SK-N-SH (cell line): ENCODE measurements at regions not wholly inside any gene's neighbourhood (a gene's known extent, or its start where the extent isn't known, plus 50 kb on each side); places are given as distances from the start of the nearest gene placed in this dataset.

Experiments
- CTCF ChIA-PET: fragments of 300-600, 350-600 bp; formaldehyde crosslinking; extraction: SDS; loops from one replicate; lab custom pipeline; 2021; lab: Yijun Ruan, JAX
- POLR2A ChIA-PET: fragments of 350-600 bp; sonication (Branson Sonifier 250); formaldehyde crosslinking; extraction: SDS; loops from one replicate; lab custom pipeline; 2020; ENCODE audit warnings: antibody characterized with exemption, inconsistent platforms; lab: Yijun Ruan, JAX
- DNase-seq: peaks from one replicate; pipeline ENCODE4 v3.0.0; 2012
- H2AFZ ChIP-seq: fragments of 200-600 bp; sonication (generic); 2 replicates; pipeline ENCODE4 v1.8.1; 2016; ENCODE audit warnings: antibody characterized with exemption, mild to moderate bottlenecking, low read depth
- H3F3A ChIP-seq: fragments of 200-600 bp; sonication (generic); replicated peaks from 2 replicates; pipeline ENCODE3; 2016; ENCODE audit warnings: antibody characterized with exemption, mild to moderate bottlenecking; ENCODE audit not compliant: insufficient read depth
- H3K27ac ChIP-seq, 2 experiments: fragments of 200-500 bp in 1 of 2; fragments of 200-600 bp in 1 of 2; sonication (Bioruptor generic) in 1 of 2; sonication (generic), shearing (Covaris generic) in 1 of 2; 2 replicates each; pipeline versions ENCODE4 v1.5.1 to v1.6.1; 2014 to 2016; ENCODE audit warnings: low read depth in 2 of 2, inconsistent platforms in 1 of 2, low read length in 1 of 2, mild to moderate bottlenecking in 1 of 2, mixed read lengths in 1 of 2
- H3K27me3 ChIP-seq: fragments of 200-600 bp; sonication (generic), shearing (Covaris generic); 2 replicates; pipeline ENCODE4 v1.6.1; 2016; ENCODE audit warnings: mixed run types; ENCODE audit not compliant: insufficient read depth
- H3K36me3 ChIP-seq, 2 experiments: fragments of 200-500 bp in 1 of 2; fragments of 200-600 bp in 1 of 2; sonication (Bioruptor generic) in 1 of 2; sonication (generic) in 1 of 2; replicated peaks in 1 of 2; 2 replicates each; pipeline versions ENCODE3 to v1.5.1; 2014 to 2016; ENCODE audit warnings: low read length in 1 of 2, mild to moderate bottlenecking in 1 of 2; ENCODE audit not compliant: insufficient read depth in 2 of 2, control insufficient read depth in 1 of 2
- H3K4me1 ChIP-seq, 2 experiments: fragments of 200-500 bp in 1 of 2; fragments of 200-600 bp in 1 of 2; sonication (Bioruptor generic) in 1 of 2; sonication (generic), shearing (Covaris generic) in 1 of 2; 2 replicates each; pipeline versions ENCODE4 v1.5.1 to v1.6.1; 2014 to 2016; ENCODE audit warnings: low read depth in 1 of 2, low read length in 1 of 2, mixed run types in 1 of 2; ENCODE audit not compliant: insufficient read depth in 2 of 2, control insufficient read depth in 1 of 2
- H3K4me2 ChIP-seq: fragments of 200-600 bp; sonication (generic), shearing (Covaris generic); 2 replicates; pipeline ENCODE4 v1.6.1; 2017; ENCODE audit warnings: mixed run types
- H3K4me3 ChIP-seq, 2 experiments: fragments of 200-500 bp in 1 of 2; fragments of 200-600 bp in 1 of 2; sonication (Bioruptor generic) in 1 of 2; sonication (generic), shearing (Covaris generic) in 1 of 2; 2 replicates each; pipeline versions ENCODE4 v1.5.1 to v1.8.1; 2014 to 2016; ENCODE audit warnings: low read depth in 2 of 2, inconsistent platforms in 1 of 2, low read length in 1 of 2, mild to moderate bottlenecking in 1 of 2, mixed read lengths in 1 of 2, moderate library complexity in 1 of 2
- H3K79me2 ChIP-seq: fragments of 200-600 bp; sonication (generic); 2 replicates; pipeline ENCODE4 v1.8.1; 2017; ENCODE audit warnings: mild to moderate bottlenecking; ENCODE audit not compliant: insufficient read depth
- H3K9ac ChIP-seq: fragments of 200-600 bp; sonication (generic); 2 replicates; pipeline ENCODE4 v1.6.1; 2017; ENCODE audit warnings: mixed run types
- H3K9me2 ChIP-seq: fragments of 200-600 bp; sonication (generic); 2 replicates; pipeline ENCODE4 v1.6.1; 2017; ENCODE audit warnings: mixed run types
- H3K9me3 ChIP-seq: fragments of 200-600 bp; sonication (generic); 2 replicates; pipeline ENCODE4 v1.6.1; 2017; ENCODE audit warnings: mixed run types, mild to moderate bottlenecking, moderate library complexity
- H4K20me1 ChIP-seq: fragments of 200-600 bp; sonication (generic); 2 replicates; pipeline ENCODE4 v1.6.1; 2017; ENCODE audit warnings: mild to moderate bottlenecking, mixed run types; ENCODE audit not compliant: insufficient read depth
- ELF1 ChIP-seq: IDR thresholded peaks from 2 replicates; pipeline ENCODE4 v1.4.0; 2012
- EP300 ChIP-seq, 2 experiments: IDR thresholded peaks; 2 replicates each; pipeline versions ENCODE4 v1.4.0 to v1.6.1; 2012; ENCODE audit warnings: borderline replicate concordance in 1 of 2, low read depth in 1 of 2, low read length in 1 of 2
- FOXJ3 ChIP-seq: sonication (generic); formaldehyde crosslinking; IDR thresholded peaks from 2 replicates; pipeline ENCODE4 v1.5.1; 2020; ENCODE audit warnings: mild to moderate bottlenecking, missing genetic modification reagents
- GABPA ChIP-seq: IDR thresholded peaks from 2 replicates; pipeline ENCODE4 v1.4.0; 2012; ENCODE audit warnings: low read depth, mild to moderate bottlenecking
- IRF3 ChIP-seq: fragments of 150-350 bp; IDR thresholded peaks from 2 replicates; pipeline ENCODE4 v1.6.1; 2016; ENCODE audit warnings: mild to moderate bottlenecking, low read depth, low read length
- MAX ChIP-seq: IDR thresholded peaks from 2 replicates; pipeline ENCODE4 v1.4.0; 2012; ENCODE audit warnings: low read depth
- MXI1 ChIP-seq: IDR thresholded peaks from 2 replicates; pipeline ENCODE4 v1.6.1; 2012; ENCODE audit warnings: mild to moderate bottlenecking, low read depth, low read length, improper control_type of control experiment
- RCOR1 ChIP-seq: fragments of 150-350 bp; IDR thresholded peaks from 2 replicates; pipeline ENCODE4 v1.6.1; 2017; ENCODE audit warnings: antibody characterized with exemption, low read length
- RFX5 ChIP-seq: IDR thresholded peaks from 2 replicates; pipeline ENCODE4 v1.6.1; 2012; ENCODE audit warnings: mild to moderate bottlenecking, improper control_type of control experiment, low read length
- SIN3A ChIP-seq: IDR thresholded peaks from 2 replicates; pipeline ENCODE4 v1.6.1; 2012; ENCODE audit warnings: low read depth, mild to moderate bottlenecking, low read length, moderate library complexity, borderline replicate concordance
- SMC3 ChIP-seq: IDR thresholded peaks from 2 replicates; pipeline ENCODE4 v1.6.1; 2012; ENCODE audit warnings: low read depth, low read length, improper control_type of control experiment
- TEAD4 ChIP-seq: IDR thresholded peaks from 2 replicates; pipeline ENCODE4 v1.4.0; 2012; ENCODE audit warnings: mild to moderate bottlenecking, borderline replicate concordance; ENCODE audit not compliant: insufficient read depth
- USF1 ChIP-seq: IDR thresholded peaks from 2 replicates; pipeline ENCODE4 v1.4.0; 2012; ENCODE audit warnings: low read depth, borderline replicate concordance
- ZBTB33 ChIP-seq: IDR thresholded peaks from 2 replicates; pipeline ENCODE4 v1.4.0; 2012; ENCODE audit warnings: low read depth, borderline replicate concordance
- WGBS: methylation state at CpG from one replicate; pipeline ENCODE4 v1.1.6; 2017; ENCODE audit warnings: low lambda C conversion rate; 5-methylcytosine and 5-hydroxymethylcytosine counted together

GRCh38 chr1:170356585-170356984 lies 175.4 kb upstream of the GORAB start:
- Histone ChIP-seq H3K9ac (no peak overlapping the region), H3K4me1 (peaks cover 0 to 6% of the 10 kb centered on the region in 2 experiments; a peak in 2 of 4 replicates), H3K4me3 (no peak overlapping the region), H3K36me3 (no peaks in the 10 kb centered on the region)
- TF ChIP-seq SMC3, result no peak
- no peak for TF ChIP-seq EP300 (IDR thresholded peaks at IDR 0.05; ENCODE audit: borderline replicate concordance in 1 of 2, low read depth in 1 of 2, low read length in 1 of 2)
- TF ChIP-seq ZBTB33, result no peak
- TF ChIP-seq USF1, result no peak
- TF ChIP-seq FOXJ3 (CRISPR knock-in tag), result no peak
- TF ChIP-seq, all 33 proteins: peak for 0
- Histone ChIP-seq H3K79me2 (no peaks in the 10 kb centered on the region), H2AFZ (no peak overlapping the region), H3K9me2 (no peaks in the 10 kb centered on the region), H4K20me1 (no peaks in the 10 kb centered on the region), H3K4me2 (no peak overlapping the region), H3K9me3 (no peaks in the 10 kb centered on the region), H3F3A (no peaks in the 10 kb centered on the region), H3K27me3 (no peaks in the 10 kb centered on the region), H3K27ac (no peak overlapping the region; a peak in 1 of 4 replicates)
- CTCF ChIA-PET, result no interaction called here
- POLR2A ChIA-PET, result no interaction called here
- no peak for DNase-seq

- no peaks in the 10 kb centered on the region for H3K79me2 ChIP-seq
- WGBS, result 62% methylated on average over 1 of the region's 1 CpG
- no peak overlapping the region for H3K9ac ChIP-seq
- peaks cover 0 to 6% of the 10 kb centered on the region in 2 experiments; a peak in 2 of 4 replicates for H3K4me1 ChIP-seq
- ChIA-PET POLR2A (no interaction called here), CTCF (no interaction called here)
- no peaks in the 10 kb centered on the region for H3K27me3 ChIP-seq
- DNase-seq, result no peak
- H3K27ac ChIP-seq, result no peak overlapping the region
- no peaks in the 10 kb centered on the region for H3K36me3 ChIP-seq
- no peaks in the 10 kb centered on the region for H4K20me1 ChIP-seq
- no peaks in the 10 kb centered on the region for H3F3A ChIP-seq
- no peaks in the 10 kb centered on the region for H3K9me3 ChIP-seq
- H3K9me2 ChIP-seq, result no peaks in the 10 kb centered on the region
- no peak overlapping the region for H3K4me3 ChIP-seq
- H2AFZ ChIP-seq, result no peak overlapping the region
- H3K4me2 ChIP-seq, result no peak overlapping the region
- no peak for TF ChIP-seq TEAD4
- no peak for TF ChIP-seq ELF1
- no peak for TF ChIP-seq SIN3A
- no peak for TF ChIP-seq GABPA
- no peak for TF ChIP-seq IRF3
- no peak for TF ChIP-seq MAX
- no peak for TF ChIP-seq FOXJ3 (CRISPR knock-in tag)
- TF ChIP-seq RFX5, result no peak
- no peak for TF ChIP-seq RCOR1
- no peak for TF ChIP-seq MXI1
These were observed 174.2 kb upstream of the GORAB start for GRCh38 chr1:170357750-170358149.
